HEK293 (cell line): ENCODE measurements at regions not wholly inside any gene's neighbourhood (a gene's known extent, or its start where the extent isn't known, plus 50 kb on each side); places are given as distances from the start of the nearest gene placed in this dataset.

Experiments used
- CTCF ChIA-PET: fragments of 350-600 bp; formaldehyde crosslinking; extraction: SDS; loops from one replicate; lab custom pipeline; 2021; ENCODE audit warnings: antibody characterized with exemption; lab: Yijun Ruan, JAX
- POLR2A ChIA-PET: fragments of 300-600 bp; formaldehyde crosslinking; extraction: SDS; loops from one replicate; lab custom pipeline; 2020; ENCODE audit warnings: antibody characterized with exemption, inconsistent platforms; lab: Yijun Ruan, JAX
- H3K27ac ChIP-seq: fragments of 200-500 bp; sonication (Bioruptor generic); 2 replicates; pipeline ENCODE4 v1.5.1; 2014; ENCODE audit warnings: low read depth, low read length, control low read depth, inconsistent platforms; ENCODE audit errors: extremely low read depth
- H3K36me3 ChIP-seq, 2 experiments: fragments of 200-500 bp in 1 of 2; sonication (Bioruptor generic) in 1 of 2; 1 replicate in 1 of 2; 2 replicates in 1 of 2; pipeline ENCODE4 v1.5.1; 2014 to 2017; ENCODE audit warnings: inconsistent platforms in 2 of 2, low read length in 2 of 2; ENCODE audit not compliant: control insufficient read depth in 2 of 2, insufficient read depth in 1 of 2
- H3K4me1 ChIP-seq: fragments of 200-500 bp; sonication (Bioruptor generic); 2 replicates; pipeline ENCODE4 v1.5.1; 2014; ENCODE audit warnings: mild to moderate bottlenecking, low read length, inconsistent platforms; ENCODE audit not compliant: control insufficient read depth, insufficient read depth
- H3K4me3 ChIP-seq: 2 replicates; pipeline ENCODE4 v1.5.1; 2011; ENCODE audit warnings: low read depth, mild to moderate bottlenecking, control low read depth, low read length, moderate library complexity
- H3K9me3 ChIP-seq: fragments of 200-500 bp; sonication (Bioruptor generic); 2 replicates; pipeline ENCODE4 v1.5.1; 2014; ENCODE audit warnings: low read depth, low read length, inconsistent platforms; ENCODE audit not compliant: control insufficient read depth, insufficient read depth
- ELK4 ChIP-seq: IDR thresholded peaks from 2 replicates; pipeline ENCODE4 v1.6.1; 2011; ENCODE audit warnings: mild to moderate bottlenecking, low read depth, low read length, borderline replicate concordance
- FEZF1 ChIP-seq: fragments of 450-650 bp; formaldehyde crosslinking; IDR thresholded peaks from 2 replicates; pipeline ENCODE4 v1.5.1; 2016; ENCODE audit warnings: missing biosample characterization, missing genetic modification characterization
- MZF1 ChIP-seq: fragments of 450-650 bp; formaldehyde crosslinking; IDR thresholded peaks from 2 replicates; pipeline ENCODE4 v1.5.1; 2017; ENCODE audit warnings: missing biosample characterization, missing genetic modification characterization, borderline replicate concordance
- REPIN1 ChIP-seq: fragments of 450-650 bp; formaldehyde crosslinking; IDR thresholded peaks from 2 replicates; pipeline ENCODE4 v1.5.1; 2017; ENCODE audit warnings: missing biosample characterization, missing genetic modification characterization, low read depth
- ZBTB44 ChIP-seq: fragments of 450-650 bp; IDR thresholded peaks from 2 replicates; pipeline ENCODE4 v1.5.1; 2018; ENCODE audit warnings: missing biosample characterization, mild to moderate bottlenecking, missing genetic modification characterization
- ZNF202 ChIP-seq: fragments of 450-650 bp; formaldehyde crosslinking; IDR thresholded peaks from 2 replicates; pipeline ENCODE4 v1.5.1; 2016; ENCODE audit warnings: missing biosample characterization, missing genetic modification characterization, borderline replicate concordance
- ZNF221 ChIP-seq: fragments of 450-650 bp; formaldehyde crosslinking; IDR thresholded peaks from 2 replicates; pipeline ENCODE4 v1.5.1; 2017; ENCODE audit warnings: missing biosample characterization, missing genetic modification characterization, borderline replicate concordance
- ZNF23 ChIP-seq: fragments of 450-650 bp; formaldehyde crosslinking; IDR thresholded peaks from 2 replicates; pipeline ENCODE4 v1.5.1; 2016; ENCODE audit warnings: missing biosample characterization, missing genetic modification characterization, borderline replicate concordance
- ZNF391 ChIP-seq: fragments of 450-650 bp; formaldehyde crosslinking; IDR thresholded peaks from 2 replicates; pipeline ENCODE4 v1.5.1; 2016; ENCODE audit warnings: low read depth, missing biosample characterization, missing genetic modification characterization, borderline replicate concordance
- ZNF394 ChIP-seq: fragments of 450-650 bp; formaldehyde crosslinking; IDR thresholded peaks from 2 replicates; pipeline ENCODE4 v1.5.1; 2016; ENCODE audit warnings: missing biosample characterization, missing genetic modification characterization, mild to moderate bottlenecking, moderate library complexity, borderline replicate concordance
- ZNF433 ChIP-seq: fragments of 450-650 bp; formaldehyde crosslinking; IDR thresholded peaks from 2 replicates; pipeline ENCODE4 v1.5.1; 2016; ENCODE audit warnings: missing biosample characterization, missing genetic modification characterization, low read depth
- ZNF658 ChIP-seq: fragments of 450-650 bp; formaldehyde crosslinking; IDR thresholded peaks from 2 replicates; pipeline ENCODE4; 2016; ENCODE audit warnings: missing biosample characterization, missing genetic modification characterization
- ZNF707 ChIP-seq: fragments of 450-650 bp; formaldehyde crosslinking; IDR thresholded peaks from 2 replicates; pipeline ENCODE4 v1.5.1; 2016; ENCODE audit warnings: missing biosample characterization, missing genetic modification characterization
- ZNF791 ChIP-seq: fragments of 450-650 bp; formaldehyde crosslinking; IDR thresholded peaks from 2 replicates; pipeline ENCODE4 v1.5.1; 2016; ENCODE audit warnings: missing biosample characterization, missing genetic modification characterization
- TF ChIP-seq, protein P1 (sequence below): fragments of 450-650 bp; formaldehyde crosslinking; IDR thresholded peaks from 2 replicates; pipeline ENCODE4 v1.5.1; 2017; ENCODE audit warnings: missing biosample characterization, missing genetic modification characterization
- TF ChIP-seq, protein P2 (sequence below): fragments of 450-650 bp; formaldehyde crosslinking; IDR thresholded peaks from 2 replicates; pipeline ENCODE4 v1.5.1; 2016; ENCODE audit warnings: missing biosample characterization, missing genetic modification characterization
- TF ChIP-seq, protein P3 (sequence below): fragments of 450-650 bp; formaldehyde crosslinking; IDR thresholded peaks from 2 replicates; pipeline ENCODE4 v1.5.1; 2016; ENCODE audit warnings: missing biosample characterization, missing genetic modification characterization, low read depth
- TF ChIP-seq, protein P4 (sequence below): fragments of 450-650 bp; formaldehyde crosslinking; IDR thresholded peaks from 2 replicates; pipeline ENCODE4 v1.5.1; 2016; ENCODE audit warnings: missing biosample characterization, missing genetic modification characterization
- TF ChIP-seq, protein P5 (sequence below): fragments of 450-650 bp; formaldehyde crosslinking; IDR thresholded peaks from 2 replicates; pipeline ENCODE4 v1.5.1; 2016; ENCODE audit warnings: missing biosample characterization, missing genetic modification characterization
- TF ChIP-seq, protein P6 (sequence below): fragments of 450-650 bp; formaldehyde crosslinking; IDR thresholded peaks from 2 replicates; pipeline ENCODE4 v1.5.1; 2016; ENCODE audit warnings: missing biosample characterization, missing genetic modification characterization

DNA sequence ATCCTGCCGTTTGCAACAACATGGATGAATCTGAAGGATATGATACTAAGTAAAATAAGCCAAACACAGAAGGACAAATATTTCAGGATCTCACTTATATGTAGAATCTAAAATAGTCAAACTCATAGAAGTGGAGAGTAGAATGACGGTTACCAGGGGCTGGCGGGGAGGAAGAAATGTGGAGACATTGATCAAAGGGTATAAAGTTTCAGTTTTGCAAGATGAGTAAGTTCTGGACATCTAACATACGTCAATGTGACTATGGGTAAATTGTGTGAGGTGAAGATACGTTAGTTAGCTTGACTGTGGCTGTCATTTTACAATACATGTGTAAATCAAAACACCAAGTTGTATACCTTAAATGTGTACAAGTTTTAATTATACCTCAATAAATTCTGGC, 200.3 kb downstream of the SNX18 start (continued):
- TF ChIP-seq, protein P1, sequence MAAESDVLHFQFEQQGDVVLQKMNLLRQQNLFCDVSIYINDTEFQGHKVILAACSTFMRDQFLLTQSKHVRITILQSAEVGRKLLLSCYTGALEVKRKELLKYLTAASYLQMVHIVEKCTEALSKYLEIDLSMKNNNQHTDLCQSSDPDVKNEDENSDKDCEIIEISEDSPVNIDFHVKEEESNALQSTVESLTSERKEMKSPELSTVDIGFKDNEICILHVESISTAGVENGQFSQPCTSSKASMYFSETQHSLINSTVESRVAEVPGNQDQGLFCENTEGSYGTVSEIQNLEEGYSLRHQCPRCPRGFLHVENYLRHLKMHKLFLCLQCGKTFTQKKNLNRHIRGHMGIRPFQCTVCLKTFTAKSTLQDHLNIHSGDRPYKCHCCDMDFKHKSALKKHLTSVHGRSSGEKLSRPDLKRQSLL (tag by site-specific recombination), result no peak
- TF ChIP-seq ZNF394 (tag by site-specific recombination) (no peak), MZF1 (tag by site-specific recombination) (no peak), ZNF221 (tag by site-specific recombination) (no peak), FEZF1 (no peak), ZNF707 (tag by site-specific recombination) (no peak), ZNF23 (no peak), ZNF202 (tag by site-specific recombination) (no peak), ZNF433 (no peak)
- TF ChIP-seq, protein P2, sequence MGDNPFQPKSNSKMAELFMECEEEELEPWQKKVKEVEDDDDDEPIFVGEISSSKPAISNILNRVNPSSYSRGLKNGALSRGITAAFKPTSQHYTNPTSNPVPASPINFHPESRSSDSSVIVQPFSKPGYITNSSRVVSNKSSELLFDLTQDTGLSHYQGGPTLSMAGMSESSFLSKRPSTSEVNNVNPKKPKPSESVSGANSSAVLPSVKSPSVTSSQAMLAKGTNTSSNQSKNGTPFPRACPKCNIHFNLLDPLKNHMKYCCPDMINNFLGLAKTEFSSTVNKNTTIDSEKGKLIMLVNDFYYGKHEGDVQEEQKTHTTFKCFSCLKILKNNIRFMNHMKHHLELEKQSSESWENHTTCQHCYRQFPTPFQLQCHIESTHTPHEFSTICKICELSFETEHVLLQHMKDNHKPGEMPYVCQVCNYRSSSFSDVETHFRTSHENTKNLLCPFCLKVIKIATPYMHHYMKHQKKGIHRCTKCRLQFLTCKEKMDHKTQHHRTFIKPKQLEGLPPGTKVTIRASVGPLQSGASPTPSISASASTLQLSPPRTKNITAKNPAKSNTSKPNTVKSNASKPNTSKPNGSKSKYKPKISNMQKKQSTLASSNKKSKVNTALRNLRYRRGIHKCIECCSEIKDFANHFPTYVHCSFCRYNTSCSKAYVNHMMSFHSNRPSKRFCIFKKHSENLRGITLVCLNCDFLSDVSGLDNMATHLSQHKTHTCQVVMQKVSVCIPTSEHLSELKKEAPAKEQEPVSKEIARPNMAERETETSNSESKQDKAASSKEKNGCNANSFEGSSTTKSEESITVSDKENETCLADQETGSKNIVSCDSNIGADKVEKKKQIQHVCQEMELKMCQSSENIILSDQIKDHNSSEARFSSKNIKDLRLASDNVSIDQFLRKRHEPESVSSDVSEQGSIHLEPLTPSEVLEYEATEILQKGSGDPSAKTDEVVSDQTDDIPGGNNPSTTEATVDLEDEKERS (tag by site-specific recombination), result no peak
- TF ChIP-seq, protein P3, sequence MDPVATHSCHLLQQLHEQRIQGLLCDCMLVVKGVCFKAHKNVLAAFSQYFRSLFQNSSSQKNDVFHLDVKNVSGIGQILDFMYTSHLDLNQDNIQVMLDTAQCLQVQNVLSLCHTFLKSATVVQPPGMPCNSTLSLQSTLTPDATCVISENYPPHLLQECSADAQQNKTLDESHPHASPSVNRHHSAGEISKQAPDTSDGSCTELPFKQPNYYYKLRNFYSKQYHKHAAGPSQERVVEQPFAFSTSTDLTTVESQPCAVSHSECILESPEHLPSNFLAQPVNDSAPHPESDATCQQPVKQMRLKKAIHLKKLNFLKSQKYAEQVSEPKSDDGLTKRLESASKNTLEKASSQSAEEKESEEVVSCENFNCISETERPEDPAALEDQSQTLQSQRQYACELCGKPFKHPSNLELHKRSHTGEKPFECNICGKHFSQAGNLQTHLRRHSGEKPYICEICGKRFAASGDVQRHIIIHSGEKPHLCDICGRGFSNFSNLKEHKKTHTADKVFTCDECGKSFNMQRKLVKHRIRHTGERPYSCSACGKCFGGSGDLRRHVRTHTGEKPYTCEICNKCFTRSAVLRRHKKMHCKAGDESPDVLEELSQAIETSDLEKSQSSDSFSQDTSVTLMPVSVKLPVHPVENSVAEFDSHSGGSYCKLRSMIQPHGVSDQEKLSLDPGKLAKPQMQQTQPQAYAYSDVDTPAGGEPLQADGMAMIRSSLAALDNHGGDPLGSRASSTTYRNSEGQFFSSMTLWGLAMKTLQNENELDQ, result no peak
- TF ChIP-seq, protein P4, sequence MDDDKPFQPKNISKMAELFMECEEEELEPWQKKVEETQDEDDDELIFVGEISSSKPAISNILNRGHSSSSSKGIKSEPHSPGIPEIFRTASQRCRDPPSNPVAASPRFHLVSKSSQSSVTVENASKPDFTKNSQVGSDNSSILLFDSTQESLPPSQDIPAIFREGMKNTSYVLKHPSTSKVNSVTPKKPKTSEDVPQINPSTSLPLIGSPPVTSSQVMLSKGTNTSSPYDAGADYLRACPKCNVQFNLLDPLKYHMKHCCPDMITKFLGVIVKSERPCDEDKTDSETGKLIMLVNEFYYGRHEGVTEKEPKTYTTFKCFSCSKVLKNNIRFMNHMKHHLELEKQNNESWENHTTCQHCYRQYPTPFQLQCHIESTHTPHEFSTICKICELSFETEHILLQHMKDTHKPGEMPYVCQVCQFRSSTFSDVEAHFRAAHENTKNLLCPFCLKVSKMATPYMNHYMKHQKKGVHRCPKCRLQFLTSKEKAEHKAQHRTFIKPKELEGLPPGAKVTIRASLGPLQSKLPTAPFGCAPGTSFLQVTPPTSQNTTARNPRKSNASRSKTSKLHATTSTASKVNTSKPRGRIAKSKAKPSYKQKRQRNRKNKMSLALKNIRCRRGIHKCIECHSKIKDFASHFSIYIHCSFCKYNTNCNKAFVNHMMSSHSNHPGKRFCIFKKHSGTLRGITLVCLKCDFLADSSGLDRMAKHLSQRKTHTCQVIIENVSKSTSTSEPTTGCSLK, result no peak

GRCh38 chr5:54717459-54717858, 199.9 kb downstream of the SNX18 start:
- Histone ChIP-seq H3K27ac (no peak overlapping the region), H3K9me3 (no peaks in the 10 kb centered on the region), H3K36me3 (no peaks in the 10 kb centered on the region), H3K4me3 (no peak overlapping the region)
- CTCF ChIA-PET, result interaction anchor here (0.7 kb wide), 1 partner anchor 529 kb away, joined by 5 read pairs; no protein-coding TSS in a partner anchor
- TF ChIP-seq, protein P5, sequence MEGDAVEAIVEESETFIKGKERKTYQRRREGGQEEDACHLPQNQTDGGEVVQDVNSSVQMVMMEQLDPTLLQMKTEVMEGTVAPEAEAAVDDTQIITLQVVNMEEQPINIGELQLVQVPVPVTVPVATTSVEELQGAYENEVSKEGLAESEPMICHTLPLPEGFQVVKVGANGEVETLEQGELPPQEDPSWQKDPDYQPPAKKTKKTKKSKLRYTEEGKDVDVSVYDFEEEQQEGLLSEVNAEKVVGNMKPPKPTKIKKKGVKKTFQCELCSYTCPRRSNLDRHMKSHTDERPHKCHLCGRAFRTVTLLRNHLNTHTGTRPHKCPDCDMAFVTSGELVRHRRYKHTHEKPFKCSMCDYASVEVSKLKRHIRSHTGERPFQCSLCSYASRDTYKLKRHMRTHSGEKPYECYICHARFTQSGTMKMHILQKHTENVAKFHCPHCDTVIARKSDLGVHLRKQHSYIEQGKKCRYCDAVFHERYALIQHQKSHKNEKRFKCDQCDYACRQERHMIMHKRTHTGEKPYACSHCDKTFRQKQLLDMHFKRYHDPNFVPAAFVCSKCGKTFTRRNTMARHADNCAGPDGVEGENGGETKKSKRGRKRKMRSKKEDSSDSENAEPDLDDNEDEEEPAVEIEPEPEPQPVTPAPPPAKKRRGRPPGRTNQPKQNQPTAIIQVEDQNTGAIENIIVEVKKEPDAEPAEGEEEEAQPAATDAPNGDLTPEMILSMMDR (tag by site-specific recombination), result no peak
- TF ChIP-seq ZNF391, result no peak
- TF ChIP-seq ZNF658 (tag by site-specific recombination), result no peak
- TF ChIP-seq REPIN1, result no peak
- no peak for TF ChIP-seq ZBTB44 (tag by site-specific recombination)
- no peak for TF ChIP-seq ZNF791 (tag by site-specific recombination)
- TF ChIP-seq, protein P6, sequence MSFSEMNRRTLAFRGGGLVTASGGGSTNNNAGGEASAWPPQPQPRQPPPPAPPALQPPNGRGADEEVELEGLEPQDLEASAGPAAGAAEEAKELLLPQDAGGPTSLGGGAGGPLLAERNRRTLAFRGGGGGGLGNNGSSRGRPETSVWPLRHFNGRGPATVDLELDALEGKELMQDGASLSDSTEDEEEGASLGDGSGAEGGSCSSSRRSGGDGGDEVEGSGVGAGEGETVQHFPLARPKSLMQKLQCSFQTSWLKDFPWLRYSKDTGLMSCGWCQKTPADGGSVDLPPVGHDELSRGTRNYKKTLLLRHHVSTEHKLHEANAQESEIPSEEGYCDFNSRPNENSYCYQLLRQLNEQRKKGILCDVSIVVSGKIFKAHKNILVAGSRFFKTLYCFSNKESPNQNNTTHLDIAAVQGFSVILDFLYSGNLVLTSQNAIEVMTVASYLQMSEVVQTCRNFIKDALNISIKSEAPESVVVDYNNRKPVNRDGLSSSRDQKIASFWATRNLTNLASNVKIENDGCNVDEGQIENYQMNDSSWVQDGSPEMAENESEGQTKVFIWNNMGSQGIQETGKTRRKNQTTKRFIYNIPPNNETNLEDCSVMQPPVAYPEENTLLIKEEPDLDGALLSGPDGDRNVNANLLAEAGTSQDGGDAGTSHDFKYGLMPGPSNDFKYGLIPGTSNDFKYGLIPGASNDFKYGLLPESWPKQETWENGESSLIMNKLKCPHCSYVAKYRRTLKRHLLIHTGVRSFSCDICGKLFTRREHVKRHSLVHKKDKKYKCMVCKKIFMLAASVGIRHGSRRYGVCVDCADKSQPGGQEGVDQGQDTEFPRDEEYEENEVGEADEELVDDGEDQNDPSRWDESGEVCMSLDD (tag by site-specific recombination), result no peak
- no peak for TF ChIP-seq ELK4
- TF ChIP-seq, all 188 proteins: peak for 0
- POLR2A ChIA-PET, result no interaction called here
- H3K4me1 ChIP-seq, result no peaks in the 10 kb centered on the region; the same call in 1 of the 2 replicates
